DOHH2 (cell line): ENCODE measurements at regions not wholly inside any gene's neighbourhood (a gene's known extent, or its start where the extent isn't known, plus 50 kb on each side); places are given as distances from the start of the nearest gene placed in this dataset.

Source experiments
- EZH2phosphoT487 ChIP-seq: fragments of 200-600 bp; sonication (generic); IDR thresholded peaks from 2 replicates; pipeline ENCODE4 v1.6.1; 2017; ENCODE audit warnings: borderline replicate concordance, mild to moderate bottlenecking, antibody characterized with exemption, low read length, moderate library complexity, mixed read lengths
- TF ChIP-seq, protein P1 (sequence below): fragments of 200-600 bp; sonication (generic); IDR thresholded peaks from one replicate; pipeline ENCODE4 v1.5.1; 2014; ENCODE audit warnings: antibody characterized with exemption, mild to moderate bottlenecking, low read depth, low read length; ENCODE audit not compliant: poor library complexity, severe bottlenecking

DNA sequence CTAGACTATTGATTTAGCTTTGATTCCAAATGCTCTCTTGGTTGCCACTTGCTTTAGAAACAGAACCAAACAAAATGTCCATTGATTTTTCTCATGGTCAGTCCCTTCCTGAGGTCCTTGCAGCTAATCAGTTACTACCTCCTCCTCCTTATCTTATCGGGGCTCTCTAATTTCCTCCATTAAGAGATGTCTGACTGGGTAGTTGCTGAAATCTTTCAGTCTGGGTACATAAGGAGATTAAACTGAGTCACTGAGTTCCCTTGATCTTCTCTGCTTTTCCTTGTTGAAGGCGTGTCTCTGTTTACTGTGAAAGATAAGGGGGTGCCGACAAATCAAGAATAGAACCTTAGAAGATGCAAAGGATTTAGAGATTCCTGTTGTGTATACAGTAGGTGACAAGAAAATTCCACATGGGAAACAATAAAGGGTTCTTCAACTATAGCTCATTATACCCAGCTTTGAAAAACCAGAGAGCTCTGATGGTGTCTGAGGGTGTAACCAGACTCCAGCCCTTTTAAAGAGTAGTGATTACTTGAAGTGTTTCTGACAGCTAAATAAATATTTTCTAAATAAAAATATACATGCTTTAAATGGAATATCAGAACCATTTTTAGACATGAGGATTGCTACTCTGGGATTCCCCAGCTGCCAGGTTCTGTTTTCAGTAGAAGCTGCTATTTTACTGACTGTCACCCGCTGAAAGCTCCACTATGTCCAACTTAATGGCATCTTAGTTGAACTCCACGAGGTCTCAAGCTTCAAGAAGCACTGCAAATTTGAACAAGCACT, 791.3 kb upstream of the SOX9 start:
- TF ChIP-seq, protein P1, sequence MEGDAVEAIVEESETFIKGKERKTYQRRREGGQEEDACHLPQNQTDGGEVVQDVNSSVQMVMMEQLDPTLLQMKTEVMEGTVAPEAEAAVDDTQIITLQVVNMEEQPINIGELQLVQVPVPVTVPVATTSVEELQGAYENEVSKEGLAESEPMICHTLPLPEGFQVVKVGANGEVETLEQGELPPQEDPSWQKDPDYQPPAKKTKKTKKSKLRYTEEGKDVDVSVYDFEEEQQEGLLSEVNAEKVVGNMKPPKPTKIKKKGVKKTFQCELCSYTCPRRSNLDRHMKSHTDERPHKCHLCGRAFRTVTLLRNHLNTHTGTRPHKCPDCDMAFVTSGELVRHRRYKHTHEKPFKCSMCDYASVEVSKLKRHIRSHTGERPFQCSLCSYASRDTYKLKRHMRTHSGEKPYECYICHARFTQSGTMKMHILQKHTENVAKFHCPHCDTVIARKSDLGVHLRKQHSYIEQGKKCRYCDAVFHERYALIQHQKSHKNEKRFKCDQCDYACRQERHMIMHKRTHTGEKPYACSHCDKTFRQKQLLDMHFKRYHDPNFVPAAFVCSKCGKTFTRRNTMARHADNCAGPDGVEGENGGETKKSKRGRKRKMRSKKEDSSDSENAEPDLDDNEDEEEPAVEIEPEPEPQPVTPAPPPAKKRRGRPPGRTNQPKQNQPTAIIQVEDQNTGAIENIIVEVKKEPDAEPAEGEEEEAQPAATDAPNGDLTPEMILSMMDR, result no peak
- no peak for TF ChIP-seq EZH2phosphoT487
